ENCODE measurements at regions not wholly inside any gene's neighbourhood (a gene's known extent, or its start where the extent isn't known, plus 50 kb on each side); places are given as distances from the start of the nearest gene placed in this dataset.

GRCh38 chrX:43003204-43003565 lies 225.2 kb upstream of the PPP1R2C start:
- TF ChIP-seq CTCF (conservative IDR thresholded peaks at IDR 0.05) (no peak), ZFX (IDR thresholded peaks at IDR 0.05) (no peak)
